ENCODE measurements at regions not wholly inside any gene's neighbourhood (a gene's known extent, or its start where the extent isn't known, plus 50 kb on each side); places are given as distances from the start of the nearest gene placed in this dataset.
"Not testable (repeated sequence)": the region's sequence is repeated elsewhere in the genome, so short reads cannot be mapped to it uniquely, and the experiment has no call there.

GRCh38 chr2:110028411-110028810, 87.2 kb downstream of the MALL start:
- TF ChIP-seq USF2 (IDR thresholded peaks at IDR 0.05; ENCODE audit: low read length); NANOG (IDR thresholded peaks at IDR 0.05; ENCODE audit: insufficient read depth, low read depth, low read length, poor library complexity, severe bottlenecking); CREB1 (IDR thresholded peaks at IDR 0.05); SRF (IDR thresholded peaks at IDR 0.05; ENCODE audit: low read depth, low read length); MAX (IDR thresholded peaks at IDR 0.05); CTCF (IDR thresholded peaks at IDR 0.05; ENCODE audit: control extremely low read depth in 1 of 3, insufficient read depth in 1 of 3, low read depth in 1 of 3, low read length in 3 of 3); RAD21 (IDR thresholded peaks at IDR 0.05 in 1 of 2, conservative IDR thresholded peaks at IDR 0.05 in 1 of 2; ENCODE audit: low read depth in 2 of 2, low read length in 2 of 2); YY1 (IDR thresholded peaks at IDR 0.05; ENCODE audit: low read depth, low read length); KDM1A (IDR thresholded peaks at IDR 0.05; ENCODE audit: borderline replicate concordance, low read length); EZH2 (IDR thresholded peaks at IDR 0.05; ENCODE audit: low read depth, low read length, severe bottlenecking); POLR2A (IDR thresholded peaks at IDR 0.05; ENCODE audit: control extremely low read depth in 1 of 2, low read depth in 2 of 2, low read length in 2 of 2): not testable (repeated sequence)

All from H1 (cell line).